ENCODE measurements at regions not wholly inside any gene's neighbourhood (a gene's known extent, or its start where the extent isn't known, plus 50 kb on each side); places are given as distances from the start of the nearest gene placed in this dataset.

- TF ChIP-seq, protein P1, sequence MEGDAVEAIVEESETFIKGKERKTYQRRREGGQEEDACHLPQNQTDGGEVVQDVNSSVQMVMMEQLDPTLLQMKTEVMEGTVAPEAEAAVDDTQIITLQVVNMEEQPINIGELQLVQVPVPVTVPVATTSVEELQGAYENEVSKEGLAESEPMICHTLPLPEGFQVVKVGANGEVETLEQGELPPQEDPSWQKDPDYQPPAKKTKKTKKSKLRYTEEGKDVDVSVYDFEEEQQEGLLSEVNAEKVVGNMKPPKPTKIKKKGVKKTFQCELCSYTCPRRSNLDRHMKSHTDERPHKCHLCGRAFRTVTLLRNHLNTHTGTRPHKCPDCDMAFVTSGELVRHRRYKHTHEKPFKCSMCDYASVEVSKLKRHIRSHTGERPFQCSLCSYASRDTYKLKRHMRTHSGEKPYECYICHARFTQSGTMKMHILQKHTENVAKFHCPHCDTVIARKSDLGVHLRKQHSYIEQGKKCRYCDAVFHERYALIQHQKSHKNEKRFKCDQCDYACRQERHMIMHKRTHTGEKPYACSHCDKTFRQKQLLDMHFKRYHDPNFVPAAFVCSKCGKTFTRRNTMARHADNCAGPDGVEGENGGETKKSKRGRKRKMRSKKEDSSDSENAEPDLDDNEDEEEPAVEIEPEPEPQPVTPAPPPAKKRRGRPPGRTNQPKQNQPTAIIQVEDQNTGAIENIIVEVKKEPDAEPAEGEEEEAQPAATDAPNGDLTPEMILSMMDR (IDR thresholded peaks at IDR 0.05) = no peak
- TF ChIP-seq EZH2 (IDR thresholded peaks at IDR 0.05; ENCODE audit: borderline replicate concordance, insufficient read depth, low read depth, low read length, poor library complexity, severe bottlenecking) = no peak
These were observed 141.0 kb downstream of the BRD1 start for GRCh38 chr22:49686495-49687219.
